Superior temporal gyrus (tissue), 1 donor: ENCODE measurements at regions not wholly inside any gene's neighbourhood (a gene's known extent, or its start where the extent isn't known, plus 50 kb on each side); places are given as distances from the start of the nearest gene placed in this dataset.
A peak's percentile ranks its signal among the peaks of the same experiment; 100 is the strongest.

Experiments
- DNase-seq: peaks from one replicate; pipeline ENCODE4 v3.0.0-alpha.2; 2016; ENCODE audit errors: extremely low spot score

GRCh38 chr5:5687113-5687512, 264.6 kb downstream of the ICE1 start:
- no peak for DNase-seq

GRCh38 chr5:5686356-5686755, 263.9 kb downstream of the ICE1 start:
- no peak for DNase-seq

GRCh38 chr5:5685737-5686136, 263.3 kb downstream of the ICE1 start:
- no peak for DNase-seq

- no peak for DNase-seq
These were observed 260.7 kb downstream of the ICE1 start for GRCh38 chr5:5683174-5683573.

- no peak for DNase-seq
These were observed 256.4 kb downstream of the ICE1 start for GRCh38 chr5:5678909-5679308.

- no peak for DNase-seq
These were observed 255.3 kb downstream of the ICE1 start for GRCh38 chr5:5677738-5678137.

GRCh38 chr5:5676218-5676617, 253.7 kb downstream of the ICE1 start:
- no peak for DNase-seq

GRCh38 chr5:5675511-5675910, 253.0 kb downstream of the ICE1 start:
- DNase-seq = no peak

GRCh38 chr5:5671823-5672222, 249.3 kb downstream of the ICE1 start:
- no peak for DNase-seq

- no peak for DNase-seq
These were observed 244.7 kb downstream of the ICE1 start for GRCh38 chr5:5667136-5667554.

GRCh38 chr5:5666369-5666768, 243.9 kb downstream of the ICE1 start:
- DNase-seq = no peak

- DNase-seq = no peak
These were observed 243.5 kb downstream of the ICE1 start for GRCh38 chr5:5666076-5666365.

- no peak for DNase-seq
These were observed 243.0 kb downstream of the ICE1 start for GRCh38 chr5:5665225-5666075.

- DNase-seq = no peak
These were observed 236.5 kb downstream of the ICE1 start for GRCh38 chr5:5658889-5659465.

GRCh38 chr5:5658226-5658625, 235.7 kb downstream of the ICE1 start:
- DNase-seq = peak; percentile 74

GRCh38 chr5:5652181-5652580, 229.7 kb downstream of the ICE1 start:
- no peak for DNase-seq

GRCh38 chr5:5650949-5651348, 228.5 kb downstream of the ICE1 start:
- no peak for DNase-seq

GRCh38 chr5:5650242-5650641, 227.8 kb downstream of the ICE1 start:
- DNase-seq = no peak

GRCh38 chr5:5649641-5650040, 227.2 kb downstream of the ICE1 start:
- DNase-seq = no peak

GRCh38 chr5:5648694-5649093, 226.2 kb downstream of the ICE1 start:
- no peak for DNase-seq

- no peak for DNase-seq
These were observed 223.4 kb downstream of the ICE1 start for GRCh38 chr5:5645891-5646290.

- no peak for DNase-seq
These were observed 222.7 kb downstream of the ICE1 start for GRCh38 chr5:5645198-5645597.

- DNase-seq = no peak
These were observed 221.8 kb downstream of the ICE1 start for GRCh38 chr5:5644249-5644648.

- no peak for DNase-seq
These were observed 221.0 kb downstream of the ICE1 start for GRCh38 chr5:5643481-5643880.
